Colonic mucosa (tissue), 4 donors: ENCODE measurements at regions not wholly inside any gene's neighbourhood (a gene's known extent, or its start where the extent isn't known, plus 50 kb on each side); places are given as distances from the start of the nearest gene placed in this dataset.

ENCODE experiments used
- DNase-seq: peaks from one replicate; pipeline ENCODE4 v3.0.0-alpha.2; 2020
- H3K27ac ChIP-seq: fragments of 200-600 bp; one replicate; pipeline ENCODE4 v1.8.0; 2021
- H3K27me3 ChIP-seq: fragments of 200-600 bp; one replicate; pipeline ENCODE4 v1.8.0; 2021
- H3K36me3 ChIP-seq: fragments of 200-600 bp; one replicate; pipeline ENCODE4 v1.8.0; 2021
- H3K4me1 ChIP-seq: fragments of 200-600 bp; one replicate; pipeline ENCODE4 v1.8.0; 2021; ENCODE audit warnings: mild to moderate bottlenecking
- H3K4me3 ChIP-seq: fragments of 200-600 bp; one replicate; pipeline ENCODE4 v1.8.0; 2021
- H3K9ac ChIP-seq, 2 donors: one replicate each; pipeline ENCODE4 v1.7.0; 2013; ENCODE audit warnings: control low read depth in 2 of 2, low read depth in 2 of 2, low read length in 2 of 2
- H3K9me3 ChIP-seq: fragments of 200-600 bp; one replicate; pipeline ENCODE4 v1.8.0; 2021
- CTCF ChIP-seq: fragments of 200-600 bp; IDR thresholded peaks from one replicate; pipeline ENCODE4 v1.8.0; 2022; ENCODE audit warnings: antibody characterized with exemption, mild to moderate bottlenecking
- intact Hi-C: fragments of 100-400 bp; cut with DNase I; formaldehyde crosslinking; loops from one replicate; pipeline ENCODE4 v1.14.1; 2022
- donor health status: healthy.
- donor health status: DM: no; HTN: no; CAD: no.
- donor health status: DM: no; HTN: no; CAD: no.

GRCh38 chr4:181969151-181969550 lies 274.1 kb upstream of the TENM3 start:
- H3K4me3 ChIP-seq = no peak overlapping the region
- H3K4me1 ChIP-seq = no peaks in the 10 kb centered on the region
- H3K9me3 ChIP-seq = no peaks in the 10 kb centered on the region
- DNase-seq = no peak
- no peak overlapping the region for H3K27ac ChIP-seq
- no peaks in the 10 kb centered on the region for H3K36me3 ChIP-seq
- no peaks in the 10 kb centered on the region for H3K27me3 ChIP-seq
- intact Hi-C loops = no loop called here
- no peak overlapping the region for H3K9ac ChIP-seq
- no peak for TF ChIP-seq CTCF

- no peak for TF ChIP-seq CTCF
- H3K9me3 ChIP-seq = no peaks in the 10 kb centered on the region
- no peak overlapping the region for H3K9ac ChIP-seq
- DNase-seq = no peak
- intact Hi-C loops = no loop called here
- no peak overlapping the region for H3K27ac ChIP-seq
- no peaks in the 10 kb centered on the region for H3K27me3 ChIP-seq
- H3K4me1 ChIP-seq = no peaks in the 10 kb centered on the region
- no peak overlapping the region for H3K4me3 ChIP-seq
- H3K36me3 ChIP-seq = no peaks in the 10 kb centered on the region
Measured at GRCh38 chr4:181970366-181970765, 272.8 kb upstream of the TENM3 start.

GRCh38 chr4:181971411-181971810 lies 271.8 kb upstream of the TENM3 start:
- no peak for TF ChIP-seq CTCF
- DNase-seq = no peak
- H3K36me3 ChIP-seq = no peaks in the 10 kb centered on the region
- H3K27ac ChIP-seq = no peak overlapping the region
- H3K4me3 ChIP-seq = no peak overlapping the region
- H3K9me3 ChIP-seq = no peaks in the 10 kb centered on the region
- H3K4me1 ChIP-seq = no peaks in the 10 kb centered on the region
- no peak overlapping the region for H3K9ac ChIP-seq
- no peaks in the 10 kb centered on the region for H3K27me3 ChIP-seq
- intact Hi-C loops = no loop called here

GRCh38 chr4:181971973-181972372 lies 271.2 kb upstream of the TENM3 start:
- Histone ChIP-seq H3K4me1 (no peaks in the 10 kb centered on the region), H3K36me3 (no peaks in the 10 kb centered on the region), H3K9ac (no peak overlapping the region), H3K4me3 (no peak overlapping the region), H3K27ac (no peak overlapping the region), H3K27me3 (no peaks in the 10 kb centered on the region), H3K9me3 (no peaks in the 10 kb centered on the region)
- intact Hi-C loops = no loop called here
- DNase-seq = no peak
- no peak for TF ChIP-seq CTCF

GRCh38 chr4:181976764-181977163 lies 266.4 kb upstream of the TENM3 start:
- intact Hi-C loops = no loop called here
- Histone ChIP-seq H3K36me3 (no peaks in the 10 kb centered on the region), H3K4me1 (no peaks in the 10 kb centered on the region), H3K27me3 (no peaks in the 10 kb centered on the region), H3K4me3 (no peak overlapping the region), H3K27ac (no peak overlapping the region), H3K9me3 (no peaks in the 10 kb centered on the region), H3K9ac (no peak overlapping the region)
- DNase-seq = no peak
- TF ChIP-seq CTCF = no peak

- no peak for DNase-seq
- Histone ChIP-seq H3K4me1 (no peaks in the 10 kb centered on the region), H3K9me3 (no peaks in the 10 kb centered on the region), H3K36me3 (no peaks in the 10 kb centered on the region), H3K27me3 (no peaks in the 10 kb centered on the region), H3K27ac (no peak overlapping the region), H3K4me3 (no peak overlapping the region), H3K9ac (no peak overlapping the region)
- intact Hi-C loops = no loop called here
- TF ChIP-seq CTCF = no peak
Measured at GRCh38 chr4:181982437-181982836, 260.8 kb upstream of the TENM3 start.
